Calu3 (cell line): ENCODE measurements at regions not wholly inside any gene's neighbourhood (a gene's known extent, or its start where the extent isn't known, plus 50 kb on each side); places are given as distances from the start of the nearest gene placed in this dataset.

Experiments
- BruUV-seq: library from RNA; stranded (reverse); fragments of 400-500 nt; replicated peaks from 2 replicates; lab custom pipeline; 2021; lab: Mats Ljungman, UMichigan
- CTCF ChIA-PET: fragments of 300-600 bp; sonication (Branson Sonifier 250); formaldehyde crosslinking; loops from one replicate; lab custom pipeline; 2022; ENCODE audit warnings: antibody characterized with exemption; lab: Charles Lee
- DNase-seq: peaks from one replicate; pipeline ENCODE4 v3.0.0; 2022
- H3K27ac Mint-ChIP-seq: one replicate; pipeline ENCODE4 v1.8.0; 2022; ENCODE audit warnings: mixed read lengths; ENCODE audit not compliant: unreplicated experiment
- H3K27me3 Mint-ChIP-seq: one replicate; pipeline ENCODE4 v1.8.0; 2022; ENCODE audit warnings: mixed read lengths; ENCODE audit not compliant: unreplicated experiment
- H3K36me3 Mint-ChIP-seq: one replicate; pipeline ENCODE4 v1.8.0; 2022; ENCODE audit warnings: mild to moderate bottlenecking, moderate library complexity, mixed read lengths; ENCODE audit not compliant: insufficient read depth, unreplicated experiment
- H3K4me1 Mint-ChIP-seq: one replicate; pipeline ENCODE4 v1.8.0; 2022; ENCODE audit warnings: mild to moderate bottlenecking, low read depth, mixed read lengths; ENCODE audit not compliant: unreplicated experiment
- H3K4me3 Mint-ChIP-seq: one replicate; pipeline ENCODE4 v1.8.0; 2022; ENCODE audit warnings: mild to moderate bottlenecking, low read depth, moderate library complexity, mixed read lengths; ENCODE audit not compliant: unreplicated experiment
- H3K9me3 Mint-ChIP-seq: one replicate; pipeline ENCODE4 v1.8.0; 2022; ENCODE audit warnings: low read depth, mixed read lengths; ENCODE audit not compliant: unreplicated experiment
- intact Hi-C: fragments of 100-400 bp; cut with micrococcal nuclease; formaldehyde crosslinking; loops from one replicate; pipeline ENCODE4 v1.10.0; 2022; ENCODE audit not compliant: unreplicated experiment
- TF ChIP-seq, protein P1 (sequence below): fragments of 200-600 bp; IDR thresholded peaks from one replicate; pipeline ENCODE4 v1.8.0; 2022; ENCODE audit warnings: antibody characterized with exemption; ENCODE audit not compliant: unreplicated experiment

DNA sequence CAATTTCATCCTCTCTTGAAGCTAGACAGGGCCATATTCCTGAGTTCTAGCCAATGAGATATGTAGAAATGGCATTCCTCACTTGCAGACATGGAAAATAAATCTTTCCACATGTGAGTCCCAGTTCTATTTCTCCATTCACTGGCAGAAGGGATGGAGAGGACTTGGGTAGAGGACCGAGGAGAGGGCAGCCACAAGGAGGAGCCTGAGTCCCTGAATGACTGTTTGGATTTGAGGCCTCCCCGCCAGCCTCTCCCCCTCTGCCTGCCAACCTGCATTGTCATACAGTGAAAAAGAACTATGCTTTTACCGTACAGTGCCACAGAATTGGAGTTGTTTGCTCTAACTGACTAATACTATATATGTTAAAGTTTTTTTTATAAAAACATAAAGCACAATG, 583.0 kb upstream of the WWC1 start:
- DNase-seq: no peak
- H3K4me3 Mint-ChIP-seq: no peak overlapping the region
- no peaks in the 10 kb centered on the region for H3K27me3 Mint-ChIP-seq
- CTCF ChIA-PET: no interaction called here
- H3K36me3 Mint-ChIP-seq: no peaks in the 10 kb centered on the region
- TF ChIP-seq, protein P1, sequence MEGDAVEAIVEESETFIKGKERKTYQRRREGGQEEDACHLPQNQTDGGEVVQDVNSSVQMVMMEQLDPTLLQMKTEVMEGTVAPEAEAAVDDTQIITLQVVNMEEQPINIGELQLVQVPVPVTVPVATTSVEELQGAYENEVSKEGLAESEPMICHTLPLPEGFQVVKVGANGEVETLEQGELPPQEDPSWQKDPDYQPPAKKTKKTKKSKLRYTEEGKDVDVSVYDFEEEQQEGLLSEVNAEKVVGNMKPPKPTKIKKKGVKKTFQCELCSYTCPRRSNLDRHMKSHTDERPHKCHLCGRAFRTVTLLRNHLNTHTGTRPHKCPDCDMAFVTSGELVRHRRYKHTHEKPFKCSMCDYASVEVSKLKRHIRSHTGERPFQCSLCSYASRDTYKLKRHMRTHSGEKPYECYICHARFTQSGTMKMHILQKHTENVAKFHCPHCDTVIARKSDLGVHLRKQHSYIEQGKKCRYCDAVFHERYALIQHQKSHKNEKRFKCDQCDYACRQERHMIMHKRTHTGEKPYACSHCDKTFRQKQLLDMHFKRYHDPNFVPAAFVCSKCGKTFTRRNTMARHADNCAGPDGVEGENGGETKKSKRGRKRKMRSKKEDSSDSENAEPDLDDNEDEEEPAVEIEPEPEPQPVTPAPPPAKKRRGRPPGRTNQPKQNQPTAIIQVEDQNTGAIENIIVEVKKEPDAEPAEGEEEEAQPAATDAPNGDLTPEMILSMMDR: no peak
- H3K27ac Mint-ChIP-seq: no peak overlapping the region
- intact Hi-C loops: no loop called here
- H3K9me3 Mint-ChIP-seq: no peaks in the 10 kb centered on the region
- H3K4me1 Mint-ChIP-seq: no peaks in the 10 kb centered on the region
- BruUV-seq: no TSS peak

DNA sequence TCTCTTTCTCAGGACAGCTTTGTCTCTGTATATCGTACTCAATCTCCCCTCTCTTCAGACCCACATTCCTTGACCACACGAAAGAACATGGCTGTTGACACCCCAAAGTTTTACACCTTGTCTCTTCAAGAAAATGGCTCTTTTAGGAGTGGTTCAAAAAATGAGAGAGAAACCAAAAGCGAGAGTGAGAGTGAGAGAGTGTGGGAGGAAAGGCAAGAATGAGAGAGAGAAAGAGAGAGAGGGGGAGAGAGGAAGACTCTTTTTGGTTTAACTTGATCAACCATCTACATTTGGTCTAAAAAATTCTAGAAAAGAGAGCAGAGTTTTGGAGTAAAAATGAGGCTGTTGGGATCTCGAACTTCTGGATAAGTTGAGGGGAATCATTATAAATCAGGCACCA, 581.8 kb upstream of the WWC1 start:
- no peak overlapping the region for H3K27ac Mint-ChIP-seq
- no TSS peak for BruUV-seq
- no peaks in the 10 kb centered on the region for H3K27me3 Mint-ChIP-seq
- no peaks in the 10 kb centered on the region for H3K36me3 Mint-ChIP-seq
- intact Hi-C loops: no loop called here
- no peak for DNase-seq
- H3K4me1 Mint-ChIP-seq: no peaks in the 10 kb centered on the region
- no peaks in the 10 kb centered on the region for H3K9me3 Mint-ChIP-seq
- TF ChIP-seq, protein P1: no peak
- CTCF ChIA-PET: no interaction called here
- H3K4me3 Mint-ChIP-seq: no peak overlapping the region

DNA sequence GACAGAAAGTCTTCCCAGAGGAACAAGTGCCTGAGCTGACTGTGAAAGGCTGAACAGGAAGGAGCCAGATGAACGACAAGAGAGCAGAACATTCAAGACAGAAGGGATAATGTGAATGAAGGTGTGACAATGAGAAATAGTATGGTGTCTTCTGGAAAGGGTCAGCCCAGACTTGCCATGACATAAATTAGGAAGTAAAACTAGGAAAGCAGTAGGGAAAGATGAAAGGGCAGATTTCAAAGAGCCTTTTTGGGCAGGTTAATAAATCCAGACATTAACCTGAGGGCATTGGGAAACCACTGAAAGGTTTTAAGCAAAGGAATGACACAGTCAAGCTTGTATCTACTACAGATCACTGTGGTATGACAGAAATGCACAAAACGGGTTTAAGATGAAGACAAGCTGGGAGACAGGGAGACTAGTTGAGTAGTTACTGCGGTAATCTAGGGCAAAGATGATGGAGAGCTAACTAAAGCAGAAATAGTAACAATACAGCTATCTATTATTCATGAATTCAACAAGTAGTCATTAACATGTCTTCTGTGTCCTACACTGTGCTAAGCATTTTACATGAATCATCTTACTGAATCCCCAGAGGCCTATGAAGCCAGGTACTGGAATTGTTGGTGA, 580.9 kb upstream of the WWC1 start:
- Mint-ChIP-seq H3K4me3 (no peak overlapping the region), H3K27ac (no peak overlapping the region), H3K36me3 (no peaks in the 10 kb centered on the region), H3K4me1 (no peaks in the 10 kb centered on the region), H3K27me3 (no peaks in the 10 kb centered on the region), H3K9me3 (no peaks in the 10 kb centered on the region)
- BruUV-seq: no TSS peak
- CTCF ChIA-PET: interaction anchor here (1.6 kb wide), 1 partner anchor 10 kb away, joined by 5 read pairs; no protein-coding TSS in a partner anchor
- TF ChIP-seq, protein P1: no peak
- no peak for DNase-seq
- intact Hi-C loops: no loop called here

DNA sequence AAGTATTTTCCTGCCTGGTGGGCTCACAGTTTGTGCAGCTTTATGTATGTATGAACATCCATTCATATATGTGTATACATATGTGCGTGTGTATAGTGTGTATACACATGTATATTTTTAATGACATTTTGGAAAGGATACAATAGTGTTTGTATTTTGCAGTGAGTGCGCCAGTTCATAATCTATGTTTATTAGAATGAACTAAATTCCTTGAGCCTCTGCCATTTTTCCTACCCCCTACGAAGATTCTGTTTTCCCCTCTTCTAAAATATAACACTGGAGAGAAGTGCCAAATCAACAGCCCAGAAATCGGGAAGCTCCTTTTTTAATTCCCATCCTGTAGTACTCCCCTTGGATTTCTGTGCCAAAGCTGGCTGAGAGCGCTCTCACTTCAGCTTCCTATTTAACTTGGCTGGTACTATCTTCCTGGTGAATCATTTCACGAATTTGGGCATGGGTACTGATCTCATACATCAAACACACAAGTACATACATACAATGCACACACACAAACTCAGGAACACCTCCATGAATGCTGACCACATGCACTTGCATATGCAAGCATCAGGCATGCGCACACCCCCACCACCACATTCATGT, 578.4 kb upstream of the WWC1 start:
- Mint-ChIP-seq H3K36me3 (no peaks in the 10 kb centered on the region), H3K4me1 (no peaks in the 10 kb centered on the region), H3K4me3 (no peak overlapping the region), H3K27ac (no peak overlapping the region), H3K9me3 (no peaks in the 10 kb centered on the region), H3K27me3 (no peaks in the 10 kb centered on the region)
- intact Hi-C loops: no loop called here
- CTCF ChIA-PET: no interaction called here
- no TSS peak for BruUV-seq
- no peak for DNase-seq
- TF ChIP-seq, protein P1: no peak
